GM18519 (cell line): ENCODE measurements at regions not wholly inside any gene's neighbourhood (a gene's known extent, or its start where the extent isn't known, plus 50 kb on each side); places are given as distances from the start of the nearest gene placed in this dataset.

Source experiments
- ATAC-seq: cut with Tn5 transposase; IDR thresholded peaks from one replicate; pipeline ENCODE4 v1.9.1; 2021; ENCODE audit warnings: mild to moderate bottlenecking, moderate library complexity; ENCODE audit not compliant: unreplicated experiment, low FRiP score

DNA sequence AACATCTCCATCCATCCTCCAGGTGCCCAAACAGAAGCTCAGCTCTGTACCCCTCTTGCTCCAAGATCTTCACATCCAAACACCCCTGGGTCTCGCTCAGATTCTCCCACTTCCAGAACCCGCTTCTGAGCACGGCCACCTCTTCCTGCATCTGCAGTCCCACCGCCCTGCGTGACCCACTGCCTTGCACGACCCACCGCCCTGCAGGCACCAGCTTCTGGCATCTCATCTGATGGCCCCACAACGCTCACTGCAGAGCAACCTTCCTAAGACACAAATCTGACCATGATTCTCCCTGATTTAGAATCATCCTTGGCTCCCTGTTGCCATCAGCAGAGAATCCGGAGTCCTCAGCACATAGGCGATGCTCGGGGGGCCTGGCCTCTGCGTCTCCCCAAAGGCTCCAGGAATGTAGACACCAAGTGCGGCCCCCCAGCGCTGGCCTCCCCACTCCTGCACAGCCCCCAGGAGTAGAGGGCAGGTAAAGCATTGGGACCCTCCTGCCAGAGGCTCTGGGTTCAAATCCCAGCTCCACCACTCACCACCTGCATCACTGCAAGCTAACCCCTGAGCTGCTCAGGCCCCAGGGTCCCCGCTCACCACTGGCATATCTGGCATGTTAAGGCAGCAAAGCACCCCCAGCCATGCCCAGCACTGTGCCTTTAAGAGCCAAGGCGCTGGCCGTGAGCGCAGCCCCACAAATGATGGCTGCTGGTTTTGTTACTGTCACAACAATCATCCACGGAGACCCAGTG lies 459.3 kb downstream of the BRD1 start:
- ATAC-seq: no peak

DNA sequence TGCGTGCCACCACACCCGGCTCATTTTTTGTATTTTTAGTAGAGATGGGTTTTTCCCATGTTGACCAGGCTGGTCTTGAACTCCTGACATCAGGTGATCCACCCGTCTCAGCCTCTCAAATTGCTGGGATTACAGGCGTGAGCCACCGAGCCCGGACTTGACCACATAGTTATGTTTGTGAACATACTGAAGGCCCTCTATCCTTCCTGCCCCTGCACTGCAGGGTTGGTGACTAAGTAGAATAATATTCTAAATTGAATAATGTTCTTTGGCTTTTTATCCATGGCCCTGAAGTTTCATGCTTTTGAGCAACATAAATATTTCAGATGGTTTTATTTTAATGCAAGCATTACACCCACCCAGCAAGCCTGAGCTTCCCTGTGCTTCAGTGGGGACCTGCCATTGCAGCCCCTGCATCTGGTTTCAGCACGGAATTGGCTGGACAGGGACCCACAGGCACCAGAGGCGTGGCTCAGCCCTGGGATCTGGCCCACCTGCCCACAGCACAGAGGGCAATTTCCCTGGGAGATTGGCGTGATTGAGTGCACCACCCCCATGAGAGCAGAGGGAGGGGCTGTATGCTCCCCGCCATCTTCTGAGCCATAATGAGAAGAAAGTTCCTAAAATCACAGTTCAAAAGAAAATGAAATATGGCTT lies 460.5 kb downstream of the BRD1 start:
- ATAC-seq: no peak

DNA sequence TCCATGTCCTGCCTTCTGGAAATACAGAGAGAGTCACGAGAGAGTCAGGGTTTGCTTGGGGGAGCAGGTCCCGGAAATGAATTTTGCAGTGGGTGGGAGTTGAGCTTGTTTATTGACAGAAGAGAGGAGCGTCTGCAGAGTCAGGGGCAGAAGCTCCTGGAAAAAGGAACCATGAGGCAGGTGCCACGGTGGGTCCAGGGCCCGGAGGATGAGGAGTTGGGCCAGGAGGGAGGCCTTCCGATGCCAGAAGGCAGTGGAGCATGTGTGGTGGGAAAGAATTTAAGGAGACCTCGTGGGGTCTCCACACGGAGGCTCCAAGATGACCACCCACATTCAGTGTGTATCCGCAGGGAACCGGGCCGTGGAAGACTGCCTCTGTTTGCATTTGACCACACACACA lies 461.2 kb downstream of the BRD1 start:
- no peak for ATAC-seq

DNA sequence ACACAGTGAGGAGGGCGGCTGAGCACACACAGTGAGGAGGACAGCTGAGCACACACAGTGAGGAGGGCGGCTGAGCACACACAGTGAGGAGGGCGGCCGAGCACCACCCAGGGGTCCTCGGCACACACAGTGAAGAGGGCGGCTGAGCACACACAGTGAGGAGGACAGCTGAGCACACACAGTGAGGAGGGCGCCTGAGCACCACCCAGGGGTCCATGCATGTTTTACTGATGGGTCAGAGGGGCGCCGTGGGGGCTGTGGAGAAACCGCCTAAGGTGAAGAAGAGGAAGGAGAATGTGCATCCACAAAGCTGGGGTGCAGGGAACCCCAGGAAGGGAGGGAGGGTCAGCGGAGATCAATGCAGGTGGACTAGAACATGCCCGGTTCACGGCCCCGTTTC lies 461.8 kb downstream of the BRD1 start:
- no peak for ATAC-seq

DNA sequence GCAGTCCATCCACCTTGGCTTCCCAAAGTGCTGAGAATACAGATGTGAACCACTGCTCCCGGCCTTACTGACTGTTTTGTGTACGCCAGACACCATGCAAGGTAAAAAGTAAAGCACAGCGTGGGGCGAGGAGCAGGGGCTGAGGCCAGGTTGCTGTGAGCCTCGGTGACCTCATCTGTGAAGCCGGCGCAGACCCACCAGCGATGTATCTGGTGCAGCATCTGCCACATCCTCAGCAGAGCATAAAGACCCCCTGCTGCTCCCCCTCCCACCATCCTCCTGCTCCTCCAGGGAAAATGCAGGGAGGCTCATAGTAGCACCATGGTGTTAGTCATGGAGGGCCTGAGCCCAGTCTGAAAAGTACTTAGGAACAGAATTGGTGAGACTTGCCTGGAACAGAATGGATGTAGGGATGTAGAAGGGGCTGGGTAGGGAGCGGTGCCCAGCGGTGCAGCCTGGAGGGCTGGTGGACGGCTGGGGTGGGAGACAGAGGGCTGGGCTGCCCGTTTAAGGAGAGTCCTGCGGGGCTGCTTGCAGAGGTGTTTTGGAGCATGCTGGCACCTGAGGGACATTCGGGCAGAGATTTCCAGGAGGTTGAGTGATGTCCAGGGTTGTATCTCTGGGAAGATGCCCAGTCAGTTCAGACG lies 462.4 kb downstream of the BRD1 start:
- no peak for ATAC-seq

DNA sequence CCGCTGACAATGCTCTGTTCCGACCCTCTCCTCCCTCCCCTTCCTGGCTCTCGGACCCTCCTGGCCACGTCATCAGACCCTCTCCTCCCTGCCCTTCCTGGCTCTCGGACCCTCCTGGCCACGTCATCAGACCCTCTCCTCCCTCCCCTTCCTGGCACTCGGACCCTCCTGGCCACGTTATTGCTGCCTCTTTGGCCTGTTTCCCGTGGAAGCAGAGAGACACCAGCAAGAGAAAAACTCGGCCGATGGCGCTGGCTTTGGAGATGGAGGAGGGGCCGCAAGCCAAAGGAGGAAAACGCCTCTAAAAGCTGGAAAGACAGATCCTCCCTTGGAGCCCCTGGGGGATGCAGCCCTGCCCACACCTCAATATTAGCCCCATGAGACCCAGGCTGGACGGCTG lies 463.3 kb downstream of the BRD1 start:
- ATAC-seq: no peak

DNA sequence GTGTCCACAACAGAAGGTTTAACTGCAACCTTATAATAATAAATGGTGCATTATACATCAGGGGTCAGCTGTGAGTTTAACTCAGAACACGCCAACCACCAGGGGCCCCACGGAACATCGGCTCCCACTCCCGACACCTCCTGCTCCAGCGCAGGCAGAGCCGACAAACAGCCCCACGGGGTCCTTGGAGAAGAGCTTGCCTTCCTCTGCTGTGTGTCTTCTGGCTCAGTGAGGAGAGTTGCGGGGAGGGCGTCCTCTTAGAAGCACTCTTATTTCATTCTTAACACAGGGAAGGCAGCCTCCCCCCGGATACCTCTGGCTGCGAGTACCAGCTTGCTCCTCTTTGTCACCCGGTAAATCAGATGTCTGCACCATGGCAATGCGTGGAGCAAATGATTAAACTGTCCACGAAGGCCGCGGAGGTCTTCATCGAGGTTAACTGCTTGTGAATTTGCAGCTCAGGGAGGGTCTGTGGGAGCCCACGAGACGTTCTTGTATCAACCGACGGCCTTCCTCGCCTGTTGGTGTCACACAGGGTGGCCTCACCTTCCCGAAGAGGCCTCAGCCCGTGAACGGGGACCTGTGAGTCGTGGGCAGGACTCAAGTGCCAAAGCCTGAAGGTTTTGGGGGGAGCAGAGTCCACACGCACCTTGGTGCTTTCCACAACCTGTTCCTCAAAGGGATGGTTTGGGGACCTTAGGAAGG lies 464.0 kb downstream of the BRD1 start:
- ATAC-seq: no peak

DNA sequence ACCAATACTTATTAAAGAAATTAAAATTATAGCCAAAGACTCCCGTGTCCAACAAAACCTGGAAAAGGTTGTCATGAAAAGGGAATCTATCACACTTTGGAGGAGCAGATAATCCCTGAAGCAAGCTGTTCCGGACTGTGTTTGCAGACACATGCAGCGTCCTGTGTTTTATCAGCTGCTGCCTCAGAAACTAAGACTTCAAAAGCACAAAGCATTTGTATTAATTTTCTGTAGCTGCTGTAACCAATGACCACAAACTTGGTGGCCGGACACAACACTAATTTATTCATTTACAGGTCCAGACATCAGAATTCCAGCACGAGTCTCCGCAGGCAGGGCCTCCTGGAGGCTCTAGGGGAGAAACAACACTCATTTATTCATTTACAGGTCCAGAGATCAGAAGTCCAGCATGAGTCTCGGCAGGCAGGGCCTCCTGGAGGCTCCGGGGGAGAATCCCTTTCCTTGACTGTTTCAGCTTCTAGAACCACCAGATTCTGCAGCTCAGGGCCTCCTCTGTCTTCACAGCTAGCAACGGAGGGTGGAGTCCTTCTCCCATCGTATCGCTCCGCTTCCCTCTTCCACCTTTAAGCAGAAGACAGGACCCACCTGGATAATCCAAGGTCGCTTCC lies 465.3 kb downstream of the BRD1 start:
- ATAC-seq: no peak

DNA sequence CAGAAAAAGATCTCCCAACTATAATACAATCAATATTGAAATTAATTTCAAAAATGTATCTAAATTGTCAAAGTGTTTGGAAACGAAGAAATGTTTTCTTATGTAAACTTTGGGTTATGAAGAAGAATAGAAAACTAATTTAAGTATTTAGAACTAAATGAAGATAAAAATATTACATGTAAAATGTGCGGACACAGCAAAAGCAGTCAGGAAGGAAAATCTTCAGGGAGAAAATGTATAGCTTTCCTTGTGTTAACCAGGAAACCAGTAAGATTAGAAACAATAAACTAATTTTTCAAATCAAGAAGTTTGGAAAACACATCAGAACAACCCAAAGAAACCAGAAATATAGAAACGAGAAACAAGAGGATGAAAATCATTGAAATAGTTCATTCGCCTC lies 466.5 kb downstream of the BRD1 start:
- ATAC-seq: no peak

DNA sequence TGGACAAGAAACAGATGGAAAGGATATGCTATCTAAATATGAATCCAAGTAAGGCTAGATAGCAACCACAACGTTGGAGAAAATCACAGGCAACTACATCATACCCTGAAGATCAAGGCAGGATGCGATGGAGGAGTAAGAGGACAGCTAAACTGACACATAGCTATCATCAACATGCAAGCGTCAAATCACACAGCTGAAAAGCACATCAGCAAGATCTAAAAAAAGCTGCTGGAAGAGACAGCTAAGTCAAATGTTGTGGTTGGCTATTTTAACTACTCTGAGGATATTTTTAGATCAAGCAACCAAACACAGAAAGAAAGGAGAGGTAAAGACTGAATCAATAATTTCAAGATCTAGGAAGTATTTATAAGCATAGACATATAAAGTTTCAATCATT lies 466.9 kb downstream of the BRD1 start:
- ATAC-seq: no peak

DNA sequence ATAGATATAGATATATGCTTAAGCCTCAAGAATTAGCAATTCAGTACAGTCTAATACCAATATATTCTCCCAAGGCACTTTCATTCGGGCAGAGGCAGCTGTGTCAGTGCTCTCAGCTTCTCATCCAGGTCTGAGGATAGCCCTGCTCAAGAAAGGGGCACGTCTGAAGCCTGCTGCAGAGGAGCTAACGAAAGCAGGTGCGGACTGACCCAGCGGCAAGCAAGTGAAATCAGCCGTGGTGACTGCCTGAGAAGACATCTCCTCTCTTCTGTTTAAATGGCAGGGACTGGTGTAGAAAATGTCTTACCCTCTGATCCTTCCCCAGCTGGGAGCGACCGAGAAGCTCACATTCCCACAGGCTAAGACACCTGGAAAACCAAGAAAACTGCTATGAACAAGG lies 468.6 kb downstream of the BRD1 start:
- ATAC-seq: no peak

DNA sequence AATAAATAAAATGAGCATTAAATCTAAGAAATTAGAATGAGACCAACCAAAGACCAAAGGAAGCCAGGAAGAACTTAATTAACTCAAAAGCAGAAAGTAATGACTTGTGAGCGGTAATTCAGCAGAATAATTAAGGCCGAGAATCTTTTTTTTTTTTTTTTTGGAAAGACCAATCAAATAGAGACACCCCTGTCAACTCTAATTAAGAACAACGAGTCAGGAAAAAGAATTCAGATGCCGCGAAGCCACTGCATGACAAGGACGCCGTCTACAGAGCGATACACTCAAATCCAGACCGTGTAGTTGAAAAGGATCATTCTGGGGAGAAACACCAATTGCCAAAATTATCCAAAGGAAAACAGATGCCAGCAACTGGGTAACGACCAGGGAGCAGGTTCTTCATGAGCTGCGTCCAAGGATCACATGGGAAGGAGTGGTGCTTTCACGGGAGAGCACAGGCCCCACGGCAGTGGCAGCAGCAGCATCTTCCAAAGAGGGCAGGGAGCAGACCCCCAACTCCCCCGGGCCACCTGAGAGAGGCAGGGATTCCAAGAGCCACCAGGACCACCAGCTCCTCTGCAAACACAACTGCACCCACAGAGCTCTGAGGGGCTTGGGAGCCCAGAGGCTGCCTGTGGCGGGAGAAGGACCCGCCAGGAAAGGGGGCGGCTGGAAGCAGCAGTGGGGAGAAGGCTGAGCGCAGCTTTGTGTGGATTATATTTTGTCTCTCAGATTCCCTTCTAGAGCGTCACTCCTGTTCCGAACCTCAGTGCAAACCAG lies 469.8 kb downstream of the BRD1 start:
- ATAC-seq: no peak

DNA sequence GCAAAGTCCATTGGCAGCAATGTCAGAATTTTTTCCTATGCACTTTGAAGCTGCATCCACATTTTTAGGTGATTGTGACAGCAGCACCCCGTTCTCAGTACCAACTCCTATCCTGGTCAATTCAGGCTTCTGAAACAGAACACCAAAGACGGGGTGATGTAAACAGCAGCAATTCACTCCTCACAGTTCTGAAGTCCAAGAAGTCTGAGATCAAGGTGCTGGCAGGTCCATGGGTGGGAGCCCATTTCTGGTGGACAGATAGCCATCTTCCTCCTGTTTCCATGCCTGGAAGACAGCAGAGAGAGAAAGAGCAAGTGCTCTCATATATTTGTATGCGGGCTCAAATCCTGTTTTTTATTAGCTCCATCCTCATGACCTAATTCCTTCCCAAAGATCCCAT lies 471.2 kb downstream of the BRD1 start:
- ATAC-seq: no peak

DNA sequence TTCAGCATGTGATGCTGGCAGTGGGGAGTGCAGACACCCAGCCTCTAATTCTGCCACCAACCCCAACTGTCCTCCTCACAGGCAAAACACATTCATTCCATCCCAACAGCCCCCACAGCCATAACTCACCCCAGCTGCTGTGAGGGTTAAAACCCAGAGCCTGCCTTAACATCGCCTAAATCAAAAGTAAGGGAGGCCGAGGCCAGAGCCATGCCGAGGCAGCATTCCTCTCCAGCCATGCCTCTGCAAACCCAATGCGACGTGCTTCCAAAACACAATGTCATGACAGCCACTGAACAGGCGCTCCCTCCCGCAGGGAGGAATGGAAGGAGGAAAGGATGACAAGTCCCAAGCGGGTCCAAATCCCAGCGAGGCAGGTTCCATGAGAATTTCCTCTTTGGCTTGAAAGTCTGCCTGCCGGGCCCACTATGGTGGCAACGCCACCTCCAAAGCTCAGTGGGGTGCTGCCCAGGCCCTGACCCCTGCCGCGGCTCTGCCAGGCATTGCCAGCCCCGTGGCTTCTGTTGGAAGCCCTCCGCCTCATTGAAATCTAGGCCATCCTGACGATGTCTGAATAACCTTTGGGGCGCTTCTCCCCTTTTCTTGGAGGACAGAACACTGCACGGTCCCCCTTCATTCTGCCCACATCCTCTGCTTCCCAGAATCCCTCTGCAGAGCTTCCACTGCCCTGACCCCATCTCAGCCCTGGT lies 472.3 kb downstream of the BRD1 start:
- ATAC-seq: no peak

DNA sequence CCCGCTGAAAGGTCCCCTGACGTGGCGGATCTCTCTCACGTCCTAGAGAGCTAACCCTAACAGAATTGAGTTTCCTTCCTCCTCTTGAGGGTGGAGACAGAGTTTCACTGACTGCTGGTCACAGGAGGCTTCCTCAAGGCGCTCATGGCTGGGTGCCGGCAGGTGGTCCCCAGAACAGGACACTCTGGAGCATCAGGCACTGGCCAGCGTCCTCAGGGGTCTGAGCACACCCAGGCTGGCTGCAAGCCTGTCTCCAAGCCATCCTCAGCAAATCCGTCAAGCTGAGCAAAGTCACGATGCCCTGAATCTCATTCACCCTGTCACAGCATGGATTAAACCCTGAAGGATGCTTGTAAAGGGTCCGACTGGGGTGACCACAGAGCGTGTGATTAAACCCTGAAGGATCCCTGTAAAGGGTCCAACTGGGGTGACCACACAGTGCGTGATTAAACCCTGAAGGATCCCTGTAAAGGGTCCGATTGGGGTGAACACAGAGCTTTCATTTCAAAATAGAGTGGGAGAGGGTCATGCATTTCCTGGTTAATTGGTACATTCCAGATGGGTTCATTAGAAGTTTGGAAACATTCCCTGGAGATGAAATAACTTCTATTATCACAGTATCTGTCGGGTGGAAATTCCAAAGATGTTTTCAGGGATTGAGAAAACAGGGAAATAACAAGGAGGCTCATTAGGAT lies 473.0 kb downstream of the BRD1 start:
- no peak for ATAC-seq

DNA sequence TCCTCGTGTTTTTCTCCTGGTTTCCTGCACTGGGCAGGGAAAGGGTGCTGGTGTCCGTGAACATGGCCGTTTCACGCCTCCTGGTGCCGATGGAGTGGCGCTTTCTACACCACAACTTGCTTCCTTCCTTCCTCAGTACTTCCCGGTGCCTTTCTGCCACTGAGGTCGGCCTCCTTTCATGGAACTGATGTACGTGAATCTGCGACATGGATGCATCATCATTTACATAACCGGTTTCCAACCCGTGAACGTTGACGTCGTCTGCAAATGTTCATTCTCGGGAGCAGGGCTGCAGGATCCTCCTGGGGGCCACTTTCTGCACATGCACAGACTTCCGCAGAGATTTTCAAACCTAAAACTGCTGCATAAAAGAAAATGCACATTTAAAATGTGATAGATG lies 474.4 kb downstream of the BRD1 start:
- ATAC-seq: no peak

DNA sequence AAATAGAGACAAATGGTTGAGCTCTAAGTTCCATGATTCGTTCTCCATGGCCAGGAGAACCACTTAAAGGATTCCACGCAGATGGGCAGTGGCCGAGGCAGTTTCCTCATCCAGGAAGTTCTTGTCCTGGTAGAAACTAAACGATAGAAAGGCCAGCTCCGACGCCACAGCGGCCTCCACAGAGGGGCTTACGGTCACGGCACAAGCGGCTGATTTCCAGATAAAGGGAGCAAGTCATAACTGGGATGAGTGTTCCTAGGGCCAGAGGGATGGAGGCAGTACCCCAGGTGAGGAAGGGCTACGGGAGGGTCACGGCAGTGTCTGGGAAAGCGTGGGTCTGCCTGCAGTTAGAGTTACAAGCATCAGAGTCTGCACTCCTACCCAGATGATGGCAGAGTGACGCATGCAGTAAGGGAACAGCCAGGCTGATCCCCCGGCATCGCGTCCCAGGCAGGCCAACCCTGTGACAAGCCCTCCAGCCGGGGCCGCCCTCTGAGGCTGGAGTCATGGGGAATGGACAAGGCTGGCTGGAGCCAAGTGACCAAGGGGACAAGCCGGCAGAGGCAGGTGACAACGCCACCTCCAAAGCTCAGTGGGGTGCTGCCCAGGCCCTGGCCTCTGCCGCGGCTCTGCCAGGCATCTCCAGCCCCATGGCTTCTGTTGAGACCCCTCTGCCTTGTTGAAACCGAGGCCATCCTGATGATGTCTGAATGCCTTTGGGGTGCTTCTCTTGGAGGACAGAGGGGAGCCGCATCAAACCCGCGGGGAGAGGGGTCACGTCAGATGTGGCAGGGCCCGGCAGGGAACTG lies 475.1 kb downstream of the BRD1 start:
- ATAC-seq: no peak

DNA sequence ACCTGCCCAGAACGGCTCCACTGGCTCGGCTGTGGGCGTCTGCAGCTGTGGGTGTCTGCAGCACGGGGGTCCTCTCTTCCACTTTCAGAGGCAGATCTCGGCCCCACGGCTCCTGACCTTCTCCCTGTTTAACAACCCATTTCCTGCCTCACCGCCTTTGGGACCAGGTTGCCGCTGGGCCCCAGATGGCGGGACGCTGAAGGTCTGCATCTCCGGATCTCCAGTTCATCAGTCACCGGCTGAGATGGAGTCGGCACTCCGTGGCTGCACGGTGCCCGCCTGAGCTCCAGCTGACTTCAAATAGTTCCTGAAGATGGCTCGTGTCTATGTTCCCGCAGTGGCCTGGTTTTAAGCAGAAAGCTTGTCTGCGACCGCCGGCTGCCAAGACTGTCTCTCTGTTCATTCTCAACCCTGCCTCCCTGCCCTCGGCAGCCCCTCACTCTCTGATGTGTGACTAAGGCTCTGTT lies 475.9 kb downstream of the BRD1 start:
- ATAC-seq: no peak
